Mucosa of descending colon (tissue), 3 donors: ENCODE measurements at regions not wholly inside any gene's neighbourhood (a gene's known extent, or its start where the extent isn't known, plus 50 kb on each side); places are given as distances from the start of the nearest gene placed in this dataset.

Source experiments
- ATAC-seq: fragments of 200-7000 bp; cut with Tn5 transposase; one replicate; pipeline ENCODE4 v1.9.1; 2020; ENCODE audit warnings: mild to moderate bottlenecking, moderate library complexity
- DNase-seq, 3 donors: peaks; one replicate each; pipeline ENCODE4 v3.0.0-alpha.2; 2020
- H3K36me3 ChIP-seq: fragments of 200-600 bp; one replicate; pipeline ENCODE4 v1.8.0; 2021; ENCODE audit warnings: low read depth, mild to moderate bottlenecking
- H3K4me1 ChIP-seq: fragments of 200-600 bp; one replicate; pipeline ENCODE4 v1.8.0; 2021; ENCODE audit warnings: low read depth, mild to moderate bottlenecking
- H3K4me3 ChIP-seq: fragments of 200-600 bp; one replicate; pipeline ENCODE4 v1.8.0; 2021; ENCODE audit warnings: mild to moderate bottlenecking
- H3K9me3 ChIP-seq: fragments of 200-600 bp; one replicate; pipeline ENCODE4 v1.8.0; 2021; ENCODE audit warnings: mild to moderate bottlenecking
- intact Hi-C, 2 donors: fragments of 100-400 bp; cut with DNase I in 1 of 2; cut with micrococcal nuclease in 1 of 2; formaldehyde crosslinking; loops; one replicate each; pipeline versions ENCODE4 v1.11.0 to v1.11.1; 2022; cut with DNase I, micrococcal nuclease
- TF ChIP-seq, protein P1 (sequence below): fragments of 200-600 bp; IDR thresholded peaks from one replicate; pipeline ENCODE4 v1.8.0; 2022; ENCODE audit warnings: antibody characterized with exemption, mild to moderate bottlenecking
- donor health status: DM: no; HTN: no; CAD: no; lungs with moderate emphysema.
- donor health status: DM: no; HTN: no; CAD: no.
- donor health status: DM: no; HTN: yes; CAD: no.

DNA sequence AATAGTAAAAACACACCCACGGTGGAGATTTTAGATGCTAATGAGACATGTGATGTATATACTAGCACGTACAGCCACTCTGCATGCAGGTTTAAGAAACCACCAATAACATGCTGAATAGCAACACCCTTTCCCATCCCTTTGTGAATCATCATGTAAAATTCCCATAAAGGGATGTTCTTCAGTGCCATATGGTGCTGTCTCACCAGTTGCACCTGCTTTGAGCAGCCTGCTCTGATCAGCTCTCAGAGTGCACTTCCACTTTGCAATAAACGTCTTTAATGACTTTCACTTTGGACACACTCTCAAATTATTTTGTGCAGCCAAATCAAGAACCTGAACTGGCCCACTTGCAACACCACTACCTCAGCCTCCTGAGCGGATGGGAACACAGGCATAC is 615.0 kb downstream of the ANKRD7 start:
- TF ChIP-seq, protein P1, sequence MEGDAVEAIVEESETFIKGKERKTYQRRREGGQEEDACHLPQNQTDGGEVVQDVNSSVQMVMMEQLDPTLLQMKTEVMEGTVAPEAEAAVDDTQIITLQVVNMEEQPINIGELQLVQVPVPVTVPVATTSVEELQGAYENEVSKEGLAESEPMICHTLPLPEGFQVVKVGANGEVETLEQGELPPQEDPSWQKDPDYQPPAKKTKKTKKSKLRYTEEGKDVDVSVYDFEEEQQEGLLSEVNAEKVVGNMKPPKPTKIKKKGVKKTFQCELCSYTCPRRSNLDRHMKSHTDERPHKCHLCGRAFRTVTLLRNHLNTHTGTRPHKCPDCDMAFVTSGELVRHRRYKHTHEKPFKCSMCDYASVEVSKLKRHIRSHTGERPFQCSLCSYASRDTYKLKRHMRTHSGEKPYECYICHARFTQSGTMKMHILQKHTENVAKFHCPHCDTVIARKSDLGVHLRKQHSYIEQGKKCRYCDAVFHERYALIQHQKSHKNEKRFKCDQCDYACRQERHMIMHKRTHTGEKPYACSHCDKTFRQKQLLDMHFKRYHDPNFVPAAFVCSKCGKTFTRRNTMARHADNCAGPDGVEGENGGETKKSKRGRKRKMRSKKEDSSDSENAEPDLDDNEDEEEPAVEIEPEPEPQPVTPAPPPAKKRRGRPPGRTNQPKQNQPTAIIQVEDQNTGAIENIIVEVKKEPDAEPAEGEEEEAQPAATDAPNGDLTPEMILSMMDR = no peak
- no peak for ATAC-seq
- H3K36me3 ChIP-seq = no peaks in the 10 kb centered on the region
- H3K4me1 ChIP-seq = no peaks in the 10 kb centered on the region
- H3K9me3 ChIP-seq = no peaks in the 10 kb centered on the region
- no peak for DNase-seq
- intact Hi-C loops = no loop called here
- no peak overlapping the region for H3K4me3 ChIP-seq

DNA sequence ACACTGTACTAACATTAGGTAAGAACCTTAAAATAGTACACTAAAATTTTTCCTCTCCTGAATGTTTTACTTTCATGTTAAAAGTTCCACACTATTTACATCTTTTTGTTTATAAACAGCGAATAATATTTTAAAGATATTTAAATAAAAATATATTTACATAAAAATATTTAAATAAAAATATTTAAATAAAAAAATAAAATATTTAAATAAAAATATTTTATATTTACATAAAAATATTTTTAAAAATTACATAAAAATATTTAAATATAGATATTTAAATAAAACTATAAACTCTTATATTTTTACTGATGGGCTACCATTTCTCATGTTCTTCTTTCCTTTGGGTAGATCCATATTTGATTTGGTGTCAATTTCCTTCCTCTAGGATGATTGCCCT is 619.0 kb downstream of the ANKRD7 start:
- no peaks in the 10 kb centered on the region for H3K36me3 ChIP-seq
- intact Hi-C loops = no loop called here

DNA sequence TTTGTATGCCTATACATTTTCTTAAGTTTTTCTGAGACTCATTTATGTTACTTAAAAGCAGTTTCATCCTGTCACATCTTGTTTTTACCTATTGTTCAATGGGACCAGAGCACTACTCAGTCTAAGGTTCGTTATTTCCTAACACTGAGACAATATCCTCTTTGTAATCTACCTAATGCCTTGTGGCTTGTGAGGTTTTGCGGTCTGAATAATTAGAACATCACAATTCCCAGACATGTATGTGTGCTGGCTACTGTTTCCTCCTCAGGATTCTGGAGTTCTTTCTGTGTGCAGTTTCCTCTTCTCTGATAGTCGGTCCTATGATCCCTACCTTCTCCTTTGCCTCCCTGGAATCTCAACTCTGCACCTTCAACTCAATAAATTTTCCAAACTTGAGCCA is 620.2 kb downstream of the ANKRD7 start:
- intact Hi-C loops = no loop called here
- Histone ChIP-seq H3K36me3 (no peaks in the 10 kb centered on the region), H3K4me3 (no peak overlapping the region), H3K4me1 (no peaks in the 10 kb centered on the region), H3K9me3 (no peaks in the 10 kb centered on the region)
- TF ChIP-seq, protein P1 = no peak
- ATAC-seq = no peak
- no peak for DNase-seq

More for the DNA sequence above, 619.0 kb downstream of the ANKRD7 start:
- ATAC-seq = no peak
- no peak for DNase-seq
- Histone ChIP-seq H3K4me3 (no peak overlapping the region), H3K4me1 (no peaks in the 10 kb centered on the region), H3K9me3 (no peaks in the 10 kb centered on the region)
- TF ChIP-seq, protein P1 = no peak

DNA sequence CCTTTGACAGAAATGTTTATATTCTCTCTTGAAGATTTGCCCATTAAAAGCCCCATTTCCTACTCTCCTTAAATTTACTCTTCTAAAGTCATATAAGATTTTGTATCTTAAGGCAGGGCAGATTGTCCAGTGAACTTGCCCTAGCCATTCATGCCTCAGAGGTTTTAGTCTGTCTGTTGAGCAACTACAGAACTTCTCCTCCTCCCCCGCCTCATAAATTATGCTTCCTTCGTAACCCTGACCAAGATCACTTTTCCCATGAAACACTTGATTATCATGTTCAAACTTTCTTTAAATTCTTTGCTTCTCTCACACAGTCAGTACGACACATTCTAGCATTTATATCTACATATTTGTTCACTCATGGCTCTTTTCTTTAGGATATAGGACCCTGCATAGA is 621.3 kb downstream of the ANKRD7 start:
- ATAC-seq = no peak
- intact Hi-C loops = no loop called here
- no peak for DNase-seq
- Histone ChIP-seq H3K9me3 (no peaks in the 10 kb centered on the region), H3K4me1 (no peaks in the 10 kb centered on the region), H3K4me3 (no peak overlapping the region), H3K36me3 (no peaks in the 10 kb centered on the region)
- TF ChIP-seq, protein P1 = no peak

DNA sequence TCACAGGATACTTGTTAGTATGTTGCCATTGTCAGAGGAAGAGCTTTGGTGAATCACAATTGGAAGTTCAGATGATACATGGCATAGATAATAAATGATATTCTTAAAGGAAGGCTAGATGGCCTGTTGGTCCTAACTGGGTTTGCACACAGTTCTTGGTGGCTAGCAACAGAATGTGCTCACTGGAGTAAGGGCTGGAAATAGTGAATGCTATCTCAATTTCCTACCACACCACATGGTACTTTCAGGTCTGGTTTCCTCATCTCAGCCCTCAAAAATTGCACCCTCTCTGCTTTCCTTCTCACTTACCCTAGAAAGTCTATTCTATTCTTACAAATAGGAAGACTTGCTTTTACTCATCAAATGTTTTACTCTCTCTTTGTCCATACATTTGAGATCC is 622.5 kb downstream of the ANKRD7 start:
- no peak for ATAC-seq
- TF ChIP-seq, protein P1 = no peak
- H3K4me1 ChIP-seq = no peaks in the 10 kb centered on the region
- no peak overlapping the region for H3K4me3 ChIP-seq
- no peak for DNase-seq
- H3K9me3 ChIP-seq = no peaks in the 10 kb centered on the region
- intact Hi-C loops = no loop called here
- H3K36me3 ChIP-seq = no peaks in the 10 kb centered on the region

DNA sequence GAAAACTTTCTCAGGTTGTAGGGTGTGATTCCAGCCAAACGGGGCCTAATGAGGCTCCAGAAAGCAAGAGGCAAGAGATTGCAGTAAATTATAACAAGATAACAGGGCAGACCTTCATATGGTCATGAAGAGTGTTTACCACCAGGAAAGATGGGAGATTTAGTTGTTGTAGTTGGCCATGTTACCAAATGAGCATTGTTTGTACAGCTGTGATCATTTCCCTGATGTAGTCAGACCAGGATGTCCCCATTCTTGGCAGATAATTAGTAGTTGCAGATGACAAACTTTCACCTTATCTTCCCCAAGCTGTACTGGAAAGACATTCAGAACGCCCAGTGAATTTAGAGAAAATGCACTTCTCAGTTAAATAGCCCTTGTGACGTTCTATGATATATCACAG is 630.8 kb downstream of the ANKRD7 start:
- TF ChIP-seq, protein P1 = no peak
- H3K9me3 ChIP-seq = no peaks in the 10 kb centered on the region
- no peaks in the 10 kb centered on the region for H3K36me3 ChIP-seq
- no peaks in the 10 kb centered on the region for H3K4me1 ChIP-seq
- H3K4me3 ChIP-seq = no peak overlapping the region
- DNase-seq = no peak
- intact Hi-C loops = no loop called here
- no peak for ATAC-seq
